Liver (tissue), 8 donors: ENCODE measurements at regions not wholly inside any gene's neighbourhood (a gene's known extent, or its start where the extent isn't known, plus 50 kb on each side); places are given as distances from the start of the nearest gene placed in this dataset.

ENCODE experiments used
- DNase-seq: peaks from one replicate; pipeline ENCODE4 v3.0.0-alpha.2; 2017; ENCODE audit warnings: low spot score
- H3K27ac ChIP-seq, 2 donors: one replicate each; pipeline ENCODE4 v1.7.0; 2013; ENCODE audit warnings: inconsistent platforms in 2 of 2, low read length in 2 of 2, control low read depth in 1 of 2, low read depth in 1 of 2, mild to moderate bottlenecking in 1 of 2
- H3K27me3 ChIP-seq, 4 donors: one replicate each; pipeline versions ENCODE4 v1.6.1 to v1.7.0; 2013; ENCODE audit warnings: low read length in 3 of 4, inconsistent platforms in 1 of 4, mild to moderate bottlenecking in 1 of 4, moderate library complexity in 1 of 4; ENCODE audit not compliant: control insufficient read depth in 4 of 4, insufficient read depth in 4 of 4
- H3K36me3 ChIP-seq, 4 donors: one replicate each; pipeline versions ENCODE4 v1.6.1 to v1.7.0; 2013; ENCODE audit warnings: low read length in 3 of 4, mild to moderate bottlenecking in 3 of 4, low read depth in 1 of 4, moderate library complexity in 1 of 4; ENCODE audit not compliant: control insufficient read depth in 4 of 4, insufficient read depth in 3 of 4
- H3K4me1 ChIP-seq, 4 donors: one replicate each; pipeline versions ENCODE4 v1.6.1 to v1.7.0; 2013; ENCODE audit warnings: low read length in 3 of 4, mild to moderate bottlenecking in 3 of 4, moderate library complexity in 1 of 4; ENCODE audit not compliant: control insufficient read depth in 4 of 4, insufficient read depth in 4 of 4
- H3K4me3 ChIP-seq, 3 donors: one replicate each; pipeline versions ENCODE4 v1.6.1 to v1.7.0; 2013; ENCODE audit warnings: low read length in 3 of 3, control low read depth in 1 of 3, low read depth in 1 of 3, mild to moderate bottlenecking in 1 of 3
- H3K9ac ChIP-seq, 2 donors: one replicate each; pipeline ENCODE4 v1.7.0; 2013; ENCODE audit warnings: low read length in 2 of 2, mild to moderate bottlenecking in 2 of 2, moderate library complexity in 2 of 2, control low read depth in 1 of 2, low read depth in 1 of 2
- H3K9me3 ChIP-seq, 4 donors: one replicate each; pipeline versions ENCODE4 v1.6.1 to v1.7.0; 2013; ENCODE audit warnings: low read length in 3 of 4; ENCODE audit not compliant: control insufficient read depth in 4 of 4
- EGR1 ChIP-seq, 2 donors: IDR thresholded peaks; 2 replicates each; pipeline ENCODE4 v1.6.1; 2016 to 2018; ENCODE audit warnings: antibody characterized with exemption in 2 of 2, low read depth in 2 of 2
- FOXA1 ChIP-seq: IDR thresholded peaks from 2 replicates; pipeline ENCODE4 v1.6.1; 2016; ENCODE audit warnings: antibody characterized with exemption
- FOXA2 ChIP-seq: IDR thresholded peaks from 2 replicates; pipeline ENCODE4 v1.6.1; 2016; ENCODE audit warnings: antibody characterized with exemption
- GABPA ChIP-seq, 2 donors: IDR thresholded peaks in 1 of 2; conservative IDR thresholded peaks in 1 of 2; 2 replicates each; pipeline ENCODE4 v1.6.1; 2016; ENCODE audit warnings: antibody characterized with exemption in 2 of 2, mild to moderate bottlenecking in 1 of 2, moderate library complexity in 1 of 2
- HNF4G ChIP-seq: IDR thresholded peaks from 2 replicates; pipeline ENCODE4 v1.6.1; 2016; ENCODE audit warnings: antibody characterized with exemption
- JUND ChIP-seq, 2 donors: IDR thresholded peaks; 2 replicates each; pipeline ENCODE4 v1.6.1; 2016; ENCODE audit warnings: antibody characterized with exemption in 2 of 2
- NR2F2 ChIP-seq: IDR thresholded peaks from 2 replicates; pipeline ENCODE4 v1.6.1; 2016; ENCODE audit warnings: antibody characterized with exemption
- RAD21 ChIP-seq, 2 donors: IDR thresholded peaks; 2 replicates each; pipeline ENCODE4 v1.6.1; 2016; ENCODE audit warnings: antibody characterized with exemption in 2 of 2, mild to moderate bottlenecking in 2 of 2
- RXRA ChIP-seq, 2 donors: IDR thresholded peaks; 2 replicates each; pipeline ENCODE4 v1.6.1; 2017 to 2018; ENCODE audit warnings: antibody characterized with exemption in 2 of 2, mild to moderate bottlenecking in 1 of 2
- SP1 ChIP-seq: IDR thresholded peaks from 2 replicates; pipeline ENCODE4 v1.6.1; 2018; ENCODE audit warnings: antibody characterized with exemption, mild to moderate bottlenecking
- TAF1 ChIP-seq: conservative IDR thresholded peaks from 2 replicates; pipeline ENCODE4 v1.6.1; 2016; ENCODE audit warnings: antibody characterized with exemption, mild to moderate bottlenecking
- YY1 ChIP-seq: IDR thresholded peaks from 2 replicates; pipeline ENCODE4 v1.6.1; 2016; ENCODE audit warnings: antibody characterized with exemption, mild to moderate bottlenecking
- WGBS: extraction: QIAGEN DNeasy Blood & Tissue Kit; methylation state at CpG from one replicate; pipeline ENCODE4 v1.1.7; 2013; 5-methylcytosine and 5-hydroxymethylcytosine counted together
- TF ChIP-seq, protein P1 (sequence below): fragments of 150-350 bp; IDR thresholded peaks from 2 replicates; pipeline ENCODE4 v1.5.1; 2017; ENCODE audit warnings: improper control_type of control experiment, low read depth, low read length; ENCODE audit not compliant: missing input control
- TF ChIP-seq, protein P2 (sequence below): IDR thresholded peaks from 2 replicates; pipeline ENCODE4 v1.6.1; 2016; ENCODE audit warnings: antibody characterized with exemption
- TF ChIP-seq, protein P3 (sequence below): IDR thresholded peaks from 2 replicates; pipeline ENCODE4 v1.6.1; 2016; ENCODE audit warnings: antibody characterized with exemption
- TF ChIP-seq, protein P4 (sequence below): IDR thresholded peaks from 2 replicates; pipeline ENCODE4 v1.6.1; 2016; ENCODE audit warnings: antibody characterized with exemption
- TF ChIP-seq, protein P5 (sequence below): IDR thresholded peaks from 2 replicates; pipeline ENCODE4 v1.6.1; 2016; ENCODE audit warnings: antibody characterized with exemption, mild to moderate bottlenecking
- donor health status: healthy.
- donor health status: healthy.
- donor health status: healthy.
- donor health status: healthy.
- donor health status: healthy.

DNA sequence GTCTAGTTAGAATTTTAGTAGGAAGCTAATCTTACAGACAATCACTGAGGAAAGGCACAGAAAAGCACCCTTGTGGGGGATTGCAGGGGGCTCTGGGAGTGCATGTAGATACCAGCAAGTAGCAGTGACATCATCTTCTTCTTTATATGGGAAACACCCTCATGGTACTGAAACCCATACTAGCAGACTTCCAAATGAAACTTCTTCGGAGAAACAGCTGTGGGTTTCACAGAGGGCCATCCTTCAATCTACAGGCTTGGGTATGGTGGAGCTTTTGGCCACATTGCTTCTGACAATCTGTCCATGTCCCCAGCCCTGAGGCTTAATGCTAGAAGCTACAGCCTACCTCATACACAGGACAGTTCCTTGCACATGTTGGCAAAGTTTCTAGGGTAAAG lies 165.2 kb upstream of the NFIB start:
- H3K27ac ChIP-seq: no peak overlapping the region
- H3K4me3 ChIP-seq: no peak overlapping the region
- DNase-seq: no peak
- no peaks in the 10 kb centered on the region for H3K4me1 ChIP-seq
- TF ChIP-seq RAD21 (IDR thresholded peaks at IDR 0.05) (no peak), NR2F2 (no peak), JUND (IDR thresholded peaks at IDR 0.05) (no peak), EGR1 (IDR thresholded peaks at IDR 0.05; ENCODE audit: low read depth in 2 of 2) (no peak)
- TF ChIP-seq, protein P1, sequence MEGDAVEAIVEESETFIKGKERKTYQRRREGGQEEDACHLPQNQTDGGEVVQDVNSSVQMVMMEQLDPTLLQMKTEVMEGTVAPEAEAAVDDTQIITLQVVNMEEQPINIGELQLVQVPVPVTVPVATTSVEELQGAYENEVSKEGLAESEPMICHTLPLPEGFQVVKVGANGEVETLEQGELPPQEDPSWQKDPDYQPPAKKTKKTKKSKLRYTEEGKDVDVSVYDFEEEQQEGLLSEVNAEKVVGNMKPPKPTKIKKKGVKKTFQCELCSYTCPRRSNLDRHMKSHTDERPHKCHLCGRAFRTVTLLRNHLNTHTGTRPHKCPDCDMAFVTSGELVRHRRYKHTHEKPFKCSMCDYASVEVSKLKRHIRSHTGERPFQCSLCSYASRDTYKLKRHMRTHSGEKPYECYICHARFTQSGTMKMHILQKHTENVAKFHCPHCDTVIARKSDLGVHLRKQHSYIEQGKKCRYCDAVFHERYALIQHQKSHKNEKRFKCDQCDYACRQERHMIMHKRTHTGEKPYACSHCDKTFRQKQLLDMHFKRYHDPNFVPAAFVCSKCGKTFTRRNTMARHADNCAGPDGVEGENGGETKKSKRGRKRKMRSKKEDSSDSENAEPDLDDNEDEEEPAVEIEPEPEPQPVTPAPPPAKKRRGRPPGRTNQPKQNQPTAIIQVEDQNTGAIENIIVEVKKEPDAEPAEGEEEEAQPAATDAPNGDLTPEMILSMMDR: no peak
- H3K36me3 ChIP-seq: no peaks in the 10 kb centered on the region
- H3K9me3 ChIP-seq: no peaks in the 10 kb centered on the region
- WGBS: 78% methylated on average over 1 of the region's 1 CpG
- H3K27me3 ChIP-seq: no peaks in the 10 kb centered on the region
- H3K9ac ChIP-seq: no peak overlapping the region

DNA sequence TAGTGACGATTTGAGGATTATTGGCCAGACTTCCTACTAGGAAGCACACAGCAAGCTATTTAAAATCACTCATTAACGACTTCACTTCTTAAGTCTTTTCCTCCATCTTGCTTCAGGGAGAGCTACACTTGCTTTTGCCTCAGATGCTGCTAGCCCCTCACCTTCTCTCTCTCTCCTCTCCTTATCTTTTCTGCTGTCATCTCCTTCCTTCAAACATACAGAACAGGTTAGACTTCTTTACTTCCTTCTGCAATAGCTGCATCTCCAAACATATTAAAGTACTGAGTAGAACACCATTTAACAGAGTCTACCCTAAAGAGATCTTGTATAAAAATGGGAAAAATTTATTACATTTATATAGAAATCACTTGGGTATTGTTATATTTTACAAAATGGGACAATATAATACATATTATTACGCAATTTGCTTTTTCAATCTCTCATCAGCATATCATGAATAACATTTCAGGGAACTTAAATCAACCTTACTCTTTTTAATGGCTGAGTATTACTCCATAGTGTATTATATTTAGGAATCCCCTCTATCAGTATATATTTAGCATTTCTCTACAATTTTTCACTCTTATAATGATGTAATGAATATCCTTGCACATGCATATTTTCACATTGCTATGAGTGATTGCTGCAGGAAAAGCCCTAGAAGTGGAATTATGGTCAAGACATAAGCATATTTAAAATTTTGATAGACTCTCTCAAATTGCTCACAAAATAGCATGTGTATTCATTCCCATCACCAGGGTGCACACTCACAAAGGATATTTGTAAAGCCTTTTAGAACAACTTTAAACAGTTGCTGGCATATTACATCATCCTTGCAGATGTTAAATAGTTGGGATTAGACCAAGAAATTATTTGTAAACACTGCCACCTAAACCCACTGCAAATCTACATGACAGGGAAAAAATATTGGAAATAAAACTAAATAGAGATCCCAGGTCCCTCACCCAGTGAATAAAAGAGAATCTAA lies 164.5 kb upstream of the NFIB start:
- TF ChIP-seq, protein P2, sequence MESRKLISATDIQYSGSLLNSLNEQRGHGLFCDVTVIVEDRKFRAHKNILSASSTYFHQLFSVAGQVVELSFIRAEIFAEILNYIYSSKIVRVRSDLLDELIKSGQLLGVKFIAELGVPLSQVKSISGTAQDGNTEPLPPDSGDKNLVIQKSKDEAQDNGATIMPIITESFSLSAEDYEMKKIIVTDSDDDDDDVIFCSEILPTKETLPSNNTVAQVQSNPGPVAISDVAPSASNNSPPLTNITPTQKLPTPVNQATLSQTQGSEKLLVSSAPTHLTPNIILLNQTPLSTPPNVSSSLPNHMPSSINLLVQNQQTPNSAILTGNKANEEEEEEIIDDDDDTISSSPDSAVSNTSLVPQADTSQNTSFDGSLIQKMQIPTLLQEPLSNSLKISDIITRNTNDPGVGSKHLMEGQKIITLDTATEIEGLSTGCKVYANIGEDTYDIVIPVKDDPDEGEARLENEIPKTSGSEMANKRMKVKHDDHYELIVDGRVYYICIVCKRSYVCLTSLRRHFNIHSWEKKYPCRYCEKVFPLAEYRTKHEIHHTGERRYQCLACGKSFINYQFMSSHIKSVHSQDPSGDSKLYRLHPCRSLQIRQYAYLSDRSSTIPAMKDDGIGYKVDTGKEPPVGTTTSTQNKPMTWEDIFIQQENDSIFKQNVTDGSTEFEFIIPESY: no peak
- TF ChIP-seq FOXA2: no peak
- no peak for TF ChIP-seq EGR1 (IDR thresholded peaks at IDR 0.05; ENCODE audit: low read depth in 2 of 2)
- TF ChIP-seq SP1: no peak
- TF ChIP-seq, protein P3, sequence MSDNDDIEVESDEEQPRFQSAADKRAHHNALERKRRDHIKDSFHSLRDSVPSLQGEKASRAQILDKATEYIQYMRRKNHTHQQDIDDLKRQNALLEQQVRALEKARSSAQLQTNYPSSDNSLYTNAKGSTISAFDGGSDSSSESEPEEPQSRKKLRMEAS: no peak
- no peak for TF ChIP-seq YY1
- no peak for TF ChIP-seq FOXA1
- no peak for TF ChIP-seq JUND (IDR thresholded peaks at IDR 0.05)
- no peak for TF ChIP-seq RXRA (IDR thresholded peaks at IDR 0.05)
- TF ChIP-seq HNF4G: no peak
- TF ChIP-seq GABPA (IDR thresholded peaks at IDR 0.05 in 1 of 2, conservative IDR thresholded peaks at IDR 0.05 in 1 of 2): no peak
- H3K27ac ChIP-seq: no peak overlapping the region
- WGBS: 62% methylated on average over 3 of the region's 3 CpGs
- H3K4me3 ChIP-seq: no peak overlapping the region
- H3K27me3 ChIP-seq: no peaks in the 10 kb centered on the region
- H3K36me3 ChIP-seq: no peaks in the 10 kb centered on the region
- no peak overlapping the region for H3K9ac ChIP-seq
- no peak for DNase-seq
- no peaks in the 10 kb centered on the region for H3K4me1 ChIP-seq
- H3K9me3 ChIP-seq: no peaks in the 10 kb centered on the region

DNA sequence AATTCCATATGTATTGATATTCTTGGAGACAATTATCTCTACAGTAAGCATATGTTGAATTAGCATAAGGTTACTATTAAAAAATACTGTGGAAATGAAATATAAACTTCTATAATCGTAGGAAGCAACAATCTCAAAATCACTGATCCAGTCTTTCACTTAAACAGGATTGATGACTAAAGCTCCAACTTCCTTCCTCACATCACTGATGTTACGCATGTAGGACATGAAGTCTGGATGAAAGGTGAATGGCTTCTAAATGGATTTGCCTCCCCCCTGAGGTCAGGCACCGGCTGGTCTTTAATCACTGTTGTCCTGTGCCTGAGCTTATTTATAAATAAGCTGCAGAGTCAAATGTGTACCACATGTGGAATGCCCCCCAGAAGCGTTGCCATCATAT lies 157.1 kb upstream of the NFIB start:
- H3K4me3 ChIP-seq: no peak overlapping the region
- H3K27ac ChIP-seq: no peak overlapping the region
- WGBS: 72% methylated on average over 4 of the region's 4 CpGs
- H3K36me3 ChIP-seq: no peaks in the 10 kb centered on the region
- H3K27me3 ChIP-seq: peaks cover 0 to 16% (median 3%) of the 10 kb centered on the region in 4 donors
- TF ChIP-seq RXRA (IDR thresholded peaks at IDR 0.05) (no peak), JUND (IDR thresholded peaks at IDR 0.05) (no peak), YY1 (no peak), EGR1 (IDR thresholded peaks at IDR 0.05; ENCODE audit: low read depth in 2 of 2) (no peak), GABPA (IDR thresholded peaks at IDR 0.05 in 1 of 2, conservative IDR thresholded peaks at IDR 0.05 in 1 of 2) (no peak), NR2F2 (no peak), FOXA1 (no peak), TAF1 (no peak)
- TF ChIP-seq, protein P4, sequence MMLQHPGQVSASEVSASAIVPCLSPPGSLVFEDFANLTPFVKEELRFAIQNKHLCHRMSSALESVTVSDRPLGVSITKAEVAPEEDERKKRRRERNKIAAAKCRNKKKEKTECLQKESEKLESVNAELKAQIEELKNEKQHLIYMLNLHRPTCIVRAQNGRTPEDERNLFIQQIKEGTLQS: no peak
- TF ChIP-seq, protein P5, sequence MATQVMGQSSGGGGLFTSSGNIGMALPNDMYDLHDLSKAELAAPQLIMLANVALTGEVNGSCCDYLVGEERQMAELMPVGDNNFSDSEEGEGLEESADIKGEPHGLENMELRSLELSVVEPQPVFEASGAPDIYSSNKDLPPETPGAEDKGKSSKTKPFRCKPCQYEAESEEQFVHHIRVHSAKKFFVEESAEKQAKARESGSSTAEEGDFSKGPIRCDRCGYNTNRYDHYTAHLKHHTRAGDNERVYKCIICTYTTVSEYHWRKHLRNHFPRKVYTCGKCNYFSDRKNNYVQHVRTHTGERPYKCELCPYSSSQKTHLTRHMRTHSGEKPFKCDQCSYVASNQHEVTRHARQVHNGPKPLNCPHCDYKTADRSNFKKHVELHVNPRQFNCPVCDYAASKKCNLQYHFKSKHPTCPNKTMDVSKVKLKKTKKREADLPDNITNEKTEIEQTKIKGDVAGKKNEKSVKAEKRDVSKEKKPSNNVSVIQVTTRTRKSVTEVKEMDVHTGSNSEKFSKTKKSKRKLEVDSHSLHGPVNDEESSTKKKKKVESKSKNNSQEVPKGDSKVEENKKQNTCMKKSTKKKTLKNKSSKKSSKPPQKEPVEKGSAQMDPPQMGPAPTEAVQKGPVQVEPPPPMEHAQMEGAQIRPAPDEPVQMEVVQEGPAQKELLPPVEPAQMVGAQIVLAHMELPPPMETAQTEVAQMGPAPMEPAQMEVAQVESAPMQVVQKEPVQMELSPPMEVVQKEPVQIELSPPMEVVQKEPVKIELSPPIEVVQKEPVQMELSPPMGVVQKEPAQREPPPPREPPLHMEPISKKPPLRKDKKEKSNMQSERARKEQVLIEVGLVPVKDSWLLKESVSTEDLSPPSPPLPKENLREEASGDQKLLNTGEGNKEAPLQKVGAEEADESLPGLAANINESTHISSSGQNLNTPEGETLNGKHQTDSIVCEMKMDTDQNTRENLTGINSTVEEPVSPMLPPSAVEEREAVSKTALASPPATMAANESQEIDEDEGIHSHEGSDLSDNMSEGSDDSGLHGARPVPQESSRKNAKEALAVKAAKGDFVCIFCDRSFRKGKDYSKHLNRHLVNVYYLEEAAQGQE: no peak
- H3K9me3 ChIP-seq: no peaks in the 10 kb centered on the region
- H3K4me1 ChIP-seq: no peaks in the 10 kb centered on the region
- no peak for DNase-seq
- H3K9ac ChIP-seq: no peak overlapping the region
